OCI-LY7 (cell line): ENCODE measurements at regions not wholly inside any gene's neighbourhood (a gene's known extent, or its start where the extent isn't known, plus 50 kb on each side); places are given as distances from the start of the nearest gene placed in this dataset.

Experiments
- BruUV-seq: library from RNA; stranded (reverse); fragments of 400-500 nt; replicated peaks from 2 replicates; lab custom pipeline; 2021; lab: Mats Ljungman, UMichigan
- CTCF ChIA-PET: fragments of 300-600 bp; sonication (Branson Sonifier 250); formaldehyde crosslinking; loops from one replicate; lab custom pipeline; 2022; ENCODE audit warnings: antibody characterized with exemption; ENCODE audit not compliant: unreplicated experiment; lab: Charles Lee
- POLR2A ChIA-PET: fragments of 300-600 bp; sonication (Branson Sonifier 250); formaldehyde crosslinking; loops from one replicate; lab custom pipeline; 2022; ENCODE audit warnings: antibody characterized with exemption; lab: Charles Lee
- DNase-seq: peaks from one replicate; pipeline ENCODE4 v3.0.0-alpha.2; 2015; ENCODE audit warnings: low spot score
- H2AFZ ChIP-seq: fragments of 200-600 bp; sonication (generic), shearing (Covaris generic); 2 replicates; pipeline ENCODE4 v1.6.1; 2014; ENCODE audit warnings: mild to moderate bottlenecking, antibody characterized with exemption, low read length, moderate library complexity
- H3K27ac ChIP-seq: fragments of 200-600 bp; sonication (generic); 2 replicates; pipeline ENCODE4 v1.5.1; 2014; ENCODE audit warnings: mixed run types, low read depth, mild to moderate bottlenecking, moderate library complexity, low read length, inconsistent platforms; ENCODE audit not compliant: poor library complexity, severe bottlenecking
- H3K36me3 ChIP-seq: fragments of 200-600 bp; sonication (generic); 2 replicates; pipeline ENCODE4 v1.6.1; 2014; ENCODE audit warnings: mild to moderate bottlenecking, antibody characterized with exemption, low read length, moderate library complexity, mixed read lengths; ENCODE audit not compliant: insufficient read depth
- H3K4me1 ChIP-seq: fragments of 200-600 bp; sonication (generic); 2 replicates; pipeline ENCODE4 v1.5.1; 2014; ENCODE audit warnings: mild to moderate bottlenecking, low read length; ENCODE audit not compliant: insufficient read depth, poor library complexity, severe bottlenecking
- H3K4me2 ChIP-seq: fragments of 200-600 bp; sonication (generic); 2 replicates; pipeline ENCODE4 v1.6.1; 2014; ENCODE audit warnings: mild to moderate bottlenecking, low read length
- H3K4me3 ChIP-seq: fragments of 200-600 bp; sonication (generic); 2 replicates; pipeline ENCODE4 v1.5.1; 2014; ENCODE audit warnings: mild to moderate bottlenecking, low read depth, low read length; ENCODE audit not compliant: poor library complexity, severe bottlenecking
- H3K79me2 ChIP-seq: fragments of 200-600 bp; sonication (generic); 2 replicates; pipeline ENCODE4 v1.6.1; 2016; ENCODE audit warnings: low read depth, mild to moderate bottlenecking, low read length, moderate library complexity, mixed read lengths; ENCODE audit not compliant: insufficient read depth
- H3K9me2 ChIP-seq: fragments of 200-600 bp; sonication (generic); 2 replicates; pipeline ENCODE4 v1.6.1; 2016; ENCODE audit warnings: mild to moderate bottlenecking, low read length, mixed read lengths; ENCODE audit not compliant: insufficient read depth
- H3K9me3 ChIP-seq: fragments of 200-600 bp; sonication (generic); 2 replicates; pipeline ENCODE4 v1.6.1; 2014; ENCODE audit warnings: mild to moderate bottlenecking, mixed run types, low read length, mixed read lengths
- H4K20me1 ChIP-seq: fragments of 200-600 bp; sonication (generic); 2 replicates; pipeline ENCODE4 v1.6.1; 2014; ENCODE audit warnings: mild to moderate bottlenecking, antibody characterized with exemption, low read length, moderate library complexity, mixed read lengths; ENCODE audit not compliant: insufficient read depth
- CTCF ChIP-seq: fragments of 200-600 bp; sonication (generic); conservative IDR thresholded peaks from 2 replicates; pipeline ENCODE4 v1.5.1; 2014; ENCODE audit warnings: mild to moderate bottlenecking, antibody characterized with exemption, low read length, moderate library complexity, mixed read lengths
- EZH2phosphoT487 ChIP-seq: fragments of 200-600 bp; sonication (generic); IDR thresholded peaks from 2 replicates; pipeline ENCODE4 v1.6.1; 2018; ENCODE audit warnings: low read depth, borderline replicate concordance, mild to moderate bottlenecking, mixed run types, antibody characterized with exemption, low read length, moderate library complexity, mixed read lengths
- intact Hi-C: fragments of 100-400 bp; cut with micrococcal nuclease; formaldehyde crosslinking; loops from one replicate; pipeline ENCODE4 v1.10.0; 2022; ENCODE audit not compliant: unreplicated experiment

GRCh38 chr4:79634111-79634510 lies 226.1 kb upstream of the GK2 start:
- DNase-seq = no peak
- TF ChIP-seq EZH2phosphoT487 (no peak), CTCF (no peak)
- no peak overlapping the region for H3K4me2 ChIP-seq
- POLR2A ChIA-PET = interaction anchor here (0.8 kb wide), 1 partner anchor 294 kb away, joined by 3 read pairs; no protein-coding TSS in a partner anchor
- no peaks in the 10 kb centered on the region for H3K36me3 ChIP-seq
- H3K4me1 ChIP-seq = no peaks in the 10 kb centered on the region
- no peak overlapping the region for H3K4me3 ChIP-seq
- CTCF ChIA-PET = no interaction called here
- H3K9me3 ChIP-seq = no peaks in the 10 kb centered on the region
- H2AFZ ChIP-seq = no peak overlapping the region
- H4K20me1 ChIP-seq = no peaks in the 10 kb centered on the region
- intact Hi-C loops = no loop called here
- H3K9me2 ChIP-seq = no peaks in the 10 kb centered on the region
- H3K79me2 ChIP-seq = no peaks in the 10 kb centered on the region
- BruUV-seq = no TSS peak
- H3K27ac ChIP-seq = no peak overlapping the region

- H2AFZ ChIP-seq = no peak overlapping the region
- TF ChIP-seq CTCF = no peak
- H3K4me3 ChIP-seq = no peak overlapping the region
- no peaks in the 10 kb centered on the region for H3K9me2 ChIP-seq
- intact Hi-C loops = no loop called here
- H3K4me2 ChIP-seq = no peak overlapping the region
- POLR2A ChIA-PET = interaction anchor here (0.6 to 1.3 kb wide), 6 partner anchors 11 to 1822 kb away, joined by 3 to 4 read pairs (median 3); no protein-coding TSS in a partner anchor
- no peaks in the 10 kb centered on the region for H4K20me1 ChIP-seq
- H3K36me3 ChIP-seq = no peaks in the 10 kb centered on the region
- H3K27ac ChIP-seq = no peak overlapping the region
- CTCF ChIA-PET = no interaction called here
- no peaks in the 10 kb centered on the region for H3K4me1 ChIP-seq
- no TSS peak for BruUV-seq
- H3K9me3 ChIP-seq = no peaks in the 10 kb centered on the region
- DNase-seq = no peak
- no peaks in the 10 kb centered on the region for H3K79me2 ChIP-seq
Observed at GRCh38 chr4:79632114-79632513, 224.1 kb upstream of the GK2 start.

GRCh38 chr4:79626611-79627010 lies 218.6 kb upstream of the GK2 start:
- H2AFZ ChIP-seq = no peak overlapping the region
- no peak for DNase-seq
- no peaks in the 10 kb centered on the region for H3K9me3 ChIP-seq
- H3K4me1 ChIP-seq = no peaks in the 10 kb centered on the region
- TF ChIP-seq CTCF = no peak
- H3K79me2 ChIP-seq = no peaks in the 10 kb centered on the region
- no peak overlapping the region for H3K27ac ChIP-seq
- H3K36me3 ChIP-seq = no peaks in the 10 kb centered on the region
- BruUV-seq = no TSS peak
- H3K4me3 ChIP-seq = no peak overlapping the region
- H3K9me2 ChIP-seq = no peaks in the 10 kb centered on the region
- H3K4me2 ChIP-seq = no peak overlapping the region
- POLR2A ChIA-PET = no interaction called here
- no peaks in the 10 kb centered on the region for H4K20me1 ChIP-seq
- intact Hi-C loops = no loop called here
- CTCF ChIA-PET = no interaction called here
